GM10248 (cell line): ENCODE measurements at regions not wholly inside any gene's neighbourhood (a gene's known extent, or its start where the extent isn't known, plus 50 kb on each side); places are given as distances from the start of the nearest gene placed in this dataset.

Source experiments
- CTCF ChIA-PET: fragments of 300-600 bp; sonication (Branson Sonifier 250); formaldehyde crosslinking; extraction: SDS; loops from one replicate; lab custom pipeline; 2021; ENCODE audit warnings: antibody characterized with exemption; lab: Yijun Ruan, JAX
- POLR2A ChIA-PET: fragments of 350-650 bp; sonication (Branson Sonifier 250); formaldehyde crosslinking; extraction: SDS; loops from one replicate; lab custom pipeline; 2020; ENCODE audit warnings: antibody characterized with exemption; lab: Yijun Ruan, JAX
- DNase-seq: peaks from one replicate; pipeline ENCODE4 v3.0.0; 2012; ENCODE audit errors: extremely low spot score
- TF ChIP-seq, protein P1 (sequence below): IDR thresholded peaks from 2 replicates; pipeline ENCODE4 v1.5.1; 2012; ENCODE audit warnings: mild to moderate bottlenecking, low read depth; ENCODE audit errors: extremely low read depth, missing control alignments, control extremely low read depth

DNA sequence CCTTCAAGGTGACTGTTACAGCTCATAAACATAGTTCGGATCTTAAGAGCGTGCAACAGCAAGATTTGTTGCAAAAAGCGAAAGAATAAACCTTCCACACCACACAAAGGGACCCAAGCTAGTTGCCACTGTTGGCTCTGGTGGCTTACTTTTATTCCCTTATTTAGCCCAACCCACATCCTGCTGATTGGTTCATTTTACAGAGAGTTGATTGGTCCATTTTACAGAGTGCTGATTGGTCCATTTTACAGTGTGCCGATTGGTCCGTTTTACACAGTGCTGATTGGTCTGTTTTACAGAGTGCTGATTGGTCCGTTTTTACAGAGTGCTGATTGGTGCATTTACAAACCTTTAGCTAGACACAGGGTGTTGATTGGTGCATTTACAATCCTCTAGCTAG lies 776.9 kb upstream of the CNTN5 start:
- no peak for DNase-seq
- TF ChIP-seq, protein P1, sequence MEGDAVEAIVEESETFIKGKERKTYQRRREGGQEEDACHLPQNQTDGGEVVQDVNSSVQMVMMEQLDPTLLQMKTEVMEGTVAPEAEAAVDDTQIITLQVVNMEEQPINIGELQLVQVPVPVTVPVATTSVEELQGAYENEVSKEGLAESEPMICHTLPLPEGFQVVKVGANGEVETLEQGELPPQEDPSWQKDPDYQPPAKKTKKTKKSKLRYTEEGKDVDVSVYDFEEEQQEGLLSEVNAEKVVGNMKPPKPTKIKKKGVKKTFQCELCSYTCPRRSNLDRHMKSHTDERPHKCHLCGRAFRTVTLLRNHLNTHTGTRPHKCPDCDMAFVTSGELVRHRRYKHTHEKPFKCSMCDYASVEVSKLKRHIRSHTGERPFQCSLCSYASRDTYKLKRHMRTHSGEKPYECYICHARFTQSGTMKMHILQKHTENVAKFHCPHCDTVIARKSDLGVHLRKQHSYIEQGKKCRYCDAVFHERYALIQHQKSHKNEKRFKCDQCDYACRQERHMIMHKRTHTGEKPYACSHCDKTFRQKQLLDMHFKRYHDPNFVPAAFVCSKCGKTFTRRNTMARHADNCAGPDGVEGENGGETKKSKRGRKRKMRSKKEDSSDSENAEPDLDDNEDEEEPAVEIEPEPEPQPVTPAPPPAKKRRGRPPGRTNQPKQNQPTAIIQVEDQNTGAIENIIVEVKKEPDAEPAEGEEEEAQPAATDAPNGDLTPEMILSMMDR: no peak
- ChIA-PET POLR2A (no interaction called here), CTCF (no interaction called here)

DNA sequence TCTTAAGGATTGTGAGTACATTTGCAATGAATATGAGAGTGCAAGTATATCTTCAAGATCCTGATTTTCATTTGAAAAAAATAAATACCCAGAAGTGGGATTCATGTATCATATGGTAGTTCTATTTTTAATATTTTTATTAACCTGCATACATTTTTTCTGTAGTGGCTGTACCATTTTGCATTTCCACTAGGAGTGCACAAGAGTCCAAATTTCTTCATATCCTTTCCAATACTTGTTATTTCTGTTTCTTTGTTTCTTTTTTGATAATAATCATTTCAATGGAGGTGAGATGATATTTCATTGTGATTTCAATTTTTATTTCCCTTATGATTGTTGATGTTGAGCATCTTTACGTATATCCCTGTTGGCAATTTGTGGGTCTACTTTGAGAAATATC lies 759.8 kb upstream of the CNTN5 start:
- ChIA-PET POLR2A (no interaction called here), CTCF (no interaction called here)
- TF ChIP-seq, protein P1: no peak
- DNase-seq: no peak

DNA sequence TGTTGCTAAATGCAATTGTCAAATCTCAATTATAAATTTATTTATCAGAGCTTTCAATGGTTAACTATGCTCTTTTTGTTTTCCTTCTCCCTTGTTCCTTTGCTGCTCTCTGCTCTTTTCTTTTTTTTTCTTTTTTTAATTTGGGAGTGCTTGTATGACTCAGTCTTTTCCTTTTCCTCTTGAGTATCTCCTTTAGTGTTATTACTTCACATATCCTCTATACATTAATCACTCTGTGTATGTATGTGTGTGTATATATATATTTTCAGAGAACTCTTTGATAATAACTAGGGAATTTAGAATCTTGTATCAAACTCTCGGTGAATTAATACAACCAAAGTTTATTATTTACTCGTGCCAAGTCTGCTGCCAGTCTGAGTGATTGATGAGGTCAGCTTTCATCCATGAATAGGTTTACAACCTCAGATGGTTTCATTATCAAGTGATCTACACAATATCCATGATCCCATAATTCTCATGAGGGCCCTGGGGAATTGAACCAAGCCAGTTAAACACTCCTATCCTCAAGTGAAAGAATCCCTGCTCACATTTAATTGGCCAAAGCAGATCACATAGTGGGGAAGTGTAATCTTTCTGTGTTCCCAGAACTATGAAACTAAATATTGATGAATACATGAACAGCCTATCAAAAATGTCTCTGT lies 743.4 kb upstream of the CNTN5 start:
- TF ChIP-seq, protein P1: no peak
- DNase-seq: no peak
- ChIA-PET CTCF (no interaction called here), POLR2A (no interaction called here)

DNA sequence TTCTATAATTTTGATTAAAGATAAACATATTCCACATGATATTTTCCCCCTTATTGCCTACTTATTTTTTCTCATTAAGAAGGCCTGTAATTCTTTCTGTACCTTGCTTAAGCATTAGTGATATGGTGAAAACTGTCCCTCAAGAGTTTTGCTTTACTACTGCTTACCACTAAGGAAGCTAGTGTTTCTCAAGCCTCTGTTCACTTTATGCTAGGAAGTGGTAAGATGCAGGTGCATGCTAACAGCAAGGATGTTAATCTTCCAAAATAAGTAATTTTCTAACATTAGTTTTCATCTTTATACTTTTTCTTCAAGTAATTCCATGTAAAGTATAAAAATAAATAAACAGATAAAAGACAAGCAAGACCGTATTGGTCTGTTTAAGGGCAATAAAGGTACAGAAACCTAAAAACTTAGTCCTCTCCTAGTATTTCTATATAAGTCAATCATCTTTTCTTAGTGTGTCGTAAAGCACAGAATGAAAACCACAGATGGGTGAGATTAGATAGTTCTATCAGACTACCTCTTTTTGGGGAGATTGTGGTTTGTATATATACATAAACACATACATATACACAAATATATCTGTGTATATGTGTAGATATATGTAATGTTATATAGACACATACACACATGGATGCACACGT lies 731.0 kb upstream of the CNTN5 start:
- TF ChIP-seq, protein P1: no peak
- no peak for DNase-seq
- CTCF ChIA-PET: no interaction called here
- POLR2A ChIA-PET: no interaction called here

DNA sequence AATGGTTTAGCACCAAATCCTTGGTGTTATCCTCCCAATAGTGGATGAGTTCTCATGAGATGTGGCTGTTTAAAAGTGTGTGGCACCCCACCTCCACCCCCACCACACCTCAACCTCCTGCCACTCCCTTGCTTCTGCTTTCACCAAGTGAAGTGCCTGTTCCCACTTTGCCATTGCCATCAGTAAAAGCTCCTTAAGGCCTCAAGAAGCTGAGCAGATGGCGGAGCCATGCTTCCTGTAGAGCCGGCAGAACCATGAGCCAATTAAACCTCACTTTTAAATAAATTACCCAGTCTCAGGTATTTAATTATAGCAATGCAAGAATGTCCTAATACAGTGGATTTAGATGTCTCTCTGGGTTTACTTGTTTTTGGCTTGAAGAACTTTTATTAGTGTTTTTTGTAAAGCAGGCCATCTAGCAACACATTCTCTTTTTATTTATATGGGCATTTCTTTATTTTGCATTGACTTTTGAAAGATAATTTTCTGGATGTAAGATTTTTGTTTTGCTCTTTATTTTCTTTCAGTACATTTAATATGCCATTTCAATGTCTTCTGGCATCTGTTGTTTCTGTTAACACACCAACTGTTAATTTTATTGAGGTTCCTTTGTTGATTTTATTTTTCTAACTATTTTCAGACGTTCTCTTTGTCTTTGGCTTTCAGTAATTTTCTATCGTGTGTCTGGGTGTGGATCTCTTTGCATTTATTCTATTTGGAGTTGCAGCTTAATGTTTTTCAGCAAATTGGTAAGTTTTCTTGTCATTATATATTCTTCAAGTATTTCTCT lies 724.5 kb upstream of the CNTN5 start:
- POLR2A ChIA-PET: no interaction called here
- CTCF ChIA-PET: no interaction called here
- TF ChIP-seq, protein P1: no peak
- DNase-seq: no peak

DNA sequence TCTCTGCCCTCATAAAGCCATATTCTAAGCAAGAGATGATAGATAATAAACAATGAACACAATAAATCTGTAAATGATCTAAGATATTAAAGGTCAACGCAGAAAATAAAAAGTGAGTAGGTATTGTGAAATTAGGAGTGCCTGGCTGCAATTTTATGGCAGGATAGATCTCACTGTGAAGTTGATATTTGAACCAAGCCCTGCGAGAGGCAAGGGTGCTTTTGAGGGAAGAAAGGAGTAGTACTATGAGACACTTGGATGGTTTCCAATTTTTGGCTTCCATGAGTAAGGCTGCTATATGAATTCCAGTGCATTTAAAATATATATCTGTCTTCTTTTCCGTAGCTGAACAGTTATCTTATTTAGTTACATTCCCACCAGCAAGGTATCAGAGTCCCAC lies 720.0 kb upstream of the CNTN5 start:
- ChIA-PET CTCF (no interaction called here), POLR2A (no interaction called here)
- TF ChIP-seq, protein P1: no peak
- DNase-seq: no peak
